BE2C (cell line): ENCODE measurements at regions not wholly inside any gene's neighbourhood (a gene's known extent, or its start where the extent isn't known, plus 50 kb on each side); places are given as distances from the start of the nearest gene placed in this dataset.

ENCODE experiments used
- DNase-seq: peaks from one replicate; pipeline ENCODE4 v3.0.0-alpha.2; 2020
- H3K27me3 ChIP-seq: fragments of 250-450 bp; sonication (Bioruptor Pico); 2 replicates; pipeline ENCODE4 v1.5.1; 2020; ENCODE audit warnings: mild to moderate bottlenecking
- H3K36me3 ChIP-seq: fragments of 250-450 bp; sonication (Bioruptor Pico); 2 replicates; pipeline ENCODE4 v1.5.1; 2020; ENCODE audit warnings: mild to moderate bottlenecking
- H3K4me1 ChIP-seq: fragments of 250-450 bp; sonication (Bioruptor Pico); 2 replicates; pipeline ENCODE4 v1.5.1; 2020
- H3K4me3 ChIP-seq: 2 replicates; pipeline ENCODE4 v1.5.1; 2011; ENCODE audit warnings: low read depth, low read length
- H3K9me3 ChIP-seq: fragments of 250-450 bp; sonication (Bioruptor Pico); 2 replicates; pipeline ENCODE4 v1.5.1; 2020
- CTCF ChIP-seq: IDR thresholded peaks from 2 replicates; pipeline ENCODE4 v1.5.1; 2012; ENCODE audit warnings: mild to moderate bottlenecking, low read depth, low read length

- no peaks in the 10 kb centered on the region for H3K9me3 ChIP-seq
- H3K4me3 ChIP-seq: no peak overlapping the region
- no peak for DNase-seq
- no peaks in the 10 kb centered on the region; the same call in none of the 2 replicates for H3K4me1 ChIP-seq
- H3K36me3 ChIP-seq: no peaks in the 10 kb centered on the region
- TF ChIP-seq CTCF: no peak
- H3K27me3 ChIP-seq: no peaks in the 10 kb centered on the region
Observed at GRCh38 chr12:90659060-90659459, 295.9 kb downstream of the CCER1 start.

- no peak for DNase-seq
- Histone ChIP-seq H3K4me3 (no peak overlapping the region), H3K36me3 (no peaks in the 10 kb centered on the region), H3K4me1 (no peaks in the 10 kb centered on the region; the same call in 1 of the 2 replicates), H3K27me3 (no peaks in the 10 kb centered on the region), H3K9me3 (no peaks in the 10 kb centered on the region)
- no peak for TF ChIP-seq CTCF
Observed at GRCh38 chr12:90653040-90653439, 301.9 kb downstream of the CCER1 start.

- DNase-seq: no peak
- no peaks in the 10 kb centered on the region for H3K36me3 ChIP-seq
- no peaks in the 10 kb centered on the region for H3K4me1 ChIP-seq
- H3K4me3 ChIP-seq: no peak overlapping the region
- no peaks in the 10 kb centered on the region for H3K9me3 ChIP-seq
- no peaks in the 10 kb centered on the region for H3K27me3 ChIP-seq
- no peak for TF ChIP-seq CTCF
Observed at GRCh38 chr12:90652280-90652679, 302.7 kb downstream of the CCER1 start.

GRCh38 chr12:90645181-90645580, 309.8 kb downstream of the CCER1 start:
- no peak overlapping the region for H3K4me3 ChIP-seq
- TF ChIP-seq CTCF: no peak
- 0 out of 2 replicates have a peak, but pooled peaks cover 5% of the 10 kb centered on the region for H3K4me1 ChIP-seq
- H3K27me3 ChIP-seq: no peaks in the 10 kb centered on the region
- no peaks in the 10 kb centered on the region for H3K9me3 ChIP-seq
- no peak for DNase-seq
- H3K36me3 ChIP-seq: no peaks in the 10 kb centered on the region

GRCh38 chr12:90631591-90632212, 323.3 kb downstream of the CCER1 start:
- Histone ChIP-seq H3K4me1 (peaks cover 5% of the 10 kb centered on the region; the same call in 1 of the 2 replicates), H3K27me3 (no peaks in the 10 kb centered on the region), H3K36me3 (no peaks in the 10 kb centered on the region), H3K9me3 (no peaks in the 10 kb centered on the region), H3K4me3 (no peak overlapping the region)
- DNase-seq: no peak
- no peak for TF ChIP-seq CTCF

GRCh38 chr12:90630006-90630405, 325.0 kb downstream of the CCER1 start:
- no peak for TF ChIP-seq CTCF
- H3K36me3 ChIP-seq: no peaks in the 10 kb centered on the region
- no peak overlapping the region for H3K4me3 ChIP-seq
- H3K9me3 ChIP-seq: no peaks in the 10 kb centered on the region
- peak; percentile 43 for DNase-seq
- no peaks in the 10 kb centered on the region for H3K27me3 ChIP-seq
- H3K4me1 ChIP-seq: peaks cover 5% of the 10 kb centered on the region; the same call in 1 of the 2 replicates
